ENCODE measurements at regions not wholly inside any gene's neighbourhood (a gene's known extent, or its start where the extent isn't known, plus 50 kb on each side); places are given as distances from the start of the nearest gene placed in this dataset.

DNA sequence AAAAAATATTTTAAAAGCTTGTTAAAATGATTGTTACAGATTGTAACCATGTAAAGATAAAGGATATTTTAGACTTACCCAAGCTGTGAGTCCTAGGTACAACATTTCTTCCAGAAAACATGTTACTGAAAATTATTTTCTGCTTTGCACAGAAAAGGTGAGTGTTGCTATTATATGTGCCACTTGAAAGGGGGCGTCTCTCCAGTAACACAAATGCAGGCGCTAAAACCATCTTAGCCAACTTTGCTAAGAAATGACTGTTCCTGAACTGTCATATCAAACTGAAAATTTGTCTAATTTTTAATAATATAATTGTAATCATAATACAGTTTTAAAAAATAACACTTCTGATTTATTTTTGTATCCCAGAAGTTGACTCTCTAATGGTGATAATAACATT lies 75.6 kb upstream of the KRAS start:
- H3K9me3 Mint-ChIP-seq (ENCODE audit: low read depth, unreplicated experiment) = no peaks in the 10 kb centered on the region
- no TSS peak for BruUV-seq (replicated peaks)
- CTCF ChIA-PET = no interaction called here

DNA sequence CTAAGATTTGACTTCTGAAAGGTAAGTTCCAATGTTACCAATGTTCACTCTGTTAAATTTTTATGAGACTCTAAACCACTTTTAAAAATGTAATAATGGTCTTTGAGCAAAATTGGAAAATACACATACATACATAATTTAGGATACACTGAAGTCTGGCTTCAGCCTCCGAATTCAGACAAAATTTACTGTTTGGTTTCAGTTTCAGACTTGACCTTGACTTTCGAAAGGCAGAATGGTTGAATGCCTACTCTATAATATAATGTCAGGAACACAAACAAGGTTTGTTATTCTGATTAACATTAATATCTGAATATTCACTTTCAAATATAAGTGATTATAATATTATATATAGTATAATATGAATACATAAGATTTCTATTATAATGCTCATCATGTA lies 74.1 kb upstream of the KRAS start:
- Mint-ChIP-seq H3K27ac (ENCODE audit: unreplicated experiment) (no peak overlapping the region), H3K4me1 (ENCODE audit: low read depth, unreplicated experiment) (peaks cover 8% of the 10 kb centered on the region), H3K4me3 (ENCODE audit: low read depth, unreplicated experiment) (no peak overlapping the region), H3K27me3 (ENCODE audit: unreplicated experiment) (no peaks in the 10 kb centered on the region), H3K9me3 (ENCODE audit: low read depth, unreplicated experiment) (no peaks in the 10 kb centered on the region), H3K36me3 (ENCODE audit: insufficient read depth, unreplicated experiment) (no peaks in the 10 kb centered on the region)
- TF ChIP-seq, protein P1, sequence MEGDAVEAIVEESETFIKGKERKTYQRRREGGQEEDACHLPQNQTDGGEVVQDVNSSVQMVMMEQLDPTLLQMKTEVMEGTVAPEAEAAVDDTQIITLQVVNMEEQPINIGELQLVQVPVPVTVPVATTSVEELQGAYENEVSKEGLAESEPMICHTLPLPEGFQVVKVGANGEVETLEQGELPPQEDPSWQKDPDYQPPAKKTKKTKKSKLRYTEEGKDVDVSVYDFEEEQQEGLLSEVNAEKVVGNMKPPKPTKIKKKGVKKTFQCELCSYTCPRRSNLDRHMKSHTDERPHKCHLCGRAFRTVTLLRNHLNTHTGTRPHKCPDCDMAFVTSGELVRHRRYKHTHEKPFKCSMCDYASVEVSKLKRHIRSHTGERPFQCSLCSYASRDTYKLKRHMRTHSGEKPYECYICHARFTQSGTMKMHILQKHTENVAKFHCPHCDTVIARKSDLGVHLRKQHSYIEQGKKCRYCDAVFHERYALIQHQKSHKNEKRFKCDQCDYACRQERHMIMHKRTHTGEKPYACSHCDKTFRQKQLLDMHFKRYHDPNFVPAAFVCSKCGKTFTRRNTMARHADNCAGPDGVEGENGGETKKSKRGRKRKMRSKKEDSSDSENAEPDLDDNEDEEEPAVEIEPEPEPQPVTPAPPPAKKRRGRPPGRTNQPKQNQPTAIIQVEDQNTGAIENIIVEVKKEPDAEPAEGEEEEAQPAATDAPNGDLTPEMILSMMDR (IDR thresholded peaks at IDR 0.05; ENCODE audit: unreplicated experiment) = no peak
- intact Hi-C loops (cut with micrococcal nuclease; ENCODE audit: unreplicated experiment) = no loop called here
- CTCF ChIA-PET = no interaction called here
- DNase-seq = no peak
- BruUV-seq (replicated peaks) = no TSS peak

More for the DNA sequence above, 75.6 kb upstream of the KRAS start:
- Mint-ChIP-seq H3K4me1 (ENCODE audit: low read depth, unreplicated experiment) (peaks cover 8% of the 10 kb centered on the region), H3K36me3 (ENCODE audit: insufficient read depth, unreplicated experiment) (no peaks in the 10 kb centered on the region), H3K27ac (ENCODE audit: unreplicated experiment) (no peak overlapping the region), H3K4me3 (ENCODE audit: low read depth, unreplicated experiment) (no peak overlapping the region), H3K27me3 (ENCODE audit: unreplicated experiment) (no peaks in the 10 kb centered on the region)
- DNase-seq = no peak
- TF ChIP-seq, protein P1 (IDR thresholded peaks at IDR 0.05; ENCODE audit: unreplicated experiment) = no peak
- intact Hi-C loops (cut with micrococcal nuclease; ENCODE audit: unreplicated experiment) = no loop called here

DNA sequence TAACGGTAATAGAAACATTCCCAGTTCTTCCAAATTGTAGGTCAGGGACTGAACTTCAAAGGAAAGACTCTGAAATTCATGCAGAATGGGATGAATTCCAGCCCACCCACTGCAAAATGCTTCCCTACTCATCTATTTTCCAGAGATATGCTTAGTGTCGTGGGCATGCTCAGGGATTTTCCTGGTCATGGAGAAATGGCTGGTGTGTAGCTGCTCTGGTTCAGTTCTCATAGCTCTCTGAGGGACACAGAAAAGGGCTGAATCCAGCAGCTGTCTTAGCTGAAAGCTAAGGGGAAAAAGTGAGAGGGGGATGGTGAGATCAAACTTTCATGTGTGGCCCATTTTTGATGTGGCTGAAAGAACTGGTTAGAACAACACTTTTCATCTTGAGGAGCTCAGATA lies 72.9 kb upstream of the KRAS start:
- no peak overlapping the region for H3K4me3 Mint-ChIP-seq (ENCODE audit: low read depth, unreplicated experiment)
- DNase-seq = no peak
- CTCF ChIA-PET = no interaction called here

DNA sequence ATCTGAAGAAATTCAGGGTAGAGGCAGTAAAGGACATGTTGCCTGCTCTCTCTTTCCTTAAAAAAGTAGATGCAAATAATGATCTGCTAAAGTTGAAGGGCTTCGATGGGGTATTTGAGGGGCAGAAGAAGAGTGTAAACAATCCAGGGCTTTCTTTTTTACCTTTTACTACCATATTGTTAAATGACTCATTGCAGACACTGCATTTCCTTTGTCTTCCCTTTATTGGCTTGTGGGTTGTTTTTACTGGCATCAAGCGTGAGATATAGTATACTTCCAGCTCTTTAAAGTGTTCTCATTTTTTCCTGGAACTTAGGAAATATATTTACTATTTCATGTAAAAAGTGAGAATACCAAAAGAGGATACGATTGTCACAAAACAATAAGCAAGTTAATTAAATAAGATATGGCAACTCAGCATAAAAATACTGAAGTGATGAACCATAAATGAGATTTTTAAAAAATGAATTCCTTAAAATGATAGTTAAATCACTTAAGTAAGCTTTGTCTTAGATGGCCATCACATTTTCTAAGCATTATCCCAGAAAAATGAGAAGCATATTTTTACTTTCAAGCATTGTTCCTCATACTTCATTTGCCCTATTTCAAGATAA lies 72.3 kb upstream of the KRAS start:
- H3K36me3 Mint-ChIP-seq (ENCODE audit: insufficient read depth, unreplicated experiment) = no peaks in the 10 kb centered on the region
- no peak overlapping the region for H3K4me3 Mint-ChIP-seq (ENCODE audit: low read depth, unreplicated experiment)
- BruUV-seq (replicated peaks) = no TSS peak
- CTCF ChIA-PET = no interaction called here
- DNase-seq = no peak
- intact Hi-C loops (cut with micrococcal nuclease; ENCODE audit: unreplicated experiment) = no loop called here
- no peaks in the 10 kb centered on the region for H3K27me3 Mint-ChIP-seq (ENCODE audit: unreplicated experiment)
- H3K9me3 Mint-ChIP-seq (ENCODE audit: low read depth, unreplicated experiment) = no peaks in the 10 kb centered on the region
- TF ChIP-seq, protein P1 (IDR thresholded peaks at IDR 0.05; ENCODE audit: unreplicated experiment) = no peak
- H3K4me1 Mint-ChIP-seq (ENCODE audit: low read depth, unreplicated experiment) = peaks cover 8% of the 10 kb centered on the region
- H3K27ac Mint-ChIP-seq (ENCODE audit: unreplicated experiment) = no peak overlapping the region

More for the DNA sequence above, 72.9 kb upstream of the KRAS start:
- no TSS peak for BruUV-seq (replicated peaks)
- Mint-ChIP-seq H3K4me1 (ENCODE audit: low read depth, unreplicated experiment) (peaks cover 8% of the 10 kb centered on the region), H3K27me3 (ENCODE audit: unreplicated experiment) (no peaks in the 10 kb centered on the region), H3K36me3 (ENCODE audit: insufficient read depth, unreplicated experiment) (no peaks in the 10 kb centered on the region), H3K9me3 (ENCODE audit: low read depth, unreplicated experiment) (no peaks in the 10 kb centered on the region), H3K27ac (ENCODE audit: unreplicated experiment) (no peak overlapping the region)
- intact Hi-C loops (cut with micrococcal nuclease; ENCODE audit: unreplicated experiment) = no loop called here
- TF ChIP-seq, protein P1 (IDR thresholded peaks at IDR 0.05; ENCODE audit: unreplicated experiment) = no peak
